Stomach smooth muscle (tissue), 2 donors: ENCODE measurements at regions not wholly inside any gene's neighbourhood (a gene's known extent, or its start where the extent isn't known, plus 50 kb on each side); places are given as distances from the start of the nearest gene placed in this dataset.
A peak's percentile ranks its signal among the peaks of the same experiment; 100 is the strongest.

Experiments
- H3K27ac ChIP-seq: one replicate; pipeline ENCODE4 v1.7.0; 2013; ENCODE audit warnings: mild to moderate bottlenecking, low read length, inconsistent platforms
- H3K27me3 ChIP-seq, 2 donors: one replicate each; pipeline ENCODE4 v1.7.0; 2013; ENCODE audit warnings: low read length in 2 of 2; ENCODE audit not compliant: insufficient read depth in 2 of 2, control insufficient read depth in 1 of 2
- H3K36me3 ChIP-seq, 2 donors: one replicate each; pipeline ENCODE4 v1.7.0; 2013; ENCODE audit warnings: low read length in 2 of 2; ENCODE audit not compliant: control insufficient read depth in 2 of 2, insufficient read depth in 2 of 2
- H3K4me1 ChIP-seq: one replicate; pipeline ENCODE4 v1.7.0; 2013; ENCODE audit warnings: low read length; ENCODE audit not compliant: control insufficient read depth, insufficient read depth
- H3K4me3 ChIP-seq, 2 donors: one replicate each; pipeline ENCODE4 v1.7.0; 2013; ENCODE audit warnings: low read length in 2 of 2
- H3K9ac ChIP-seq, 2 donors: one replicate each; pipeline ENCODE4 v1.7.0; 2013; ENCODE audit warnings: low read length in 2 of 2, mild to moderate bottlenecking in 1 of 2
- H3K9me3 ChIP-seq, 2 donors: one replicate each; pipeline ENCODE4 v1.7.0; 2013; ENCODE audit warnings: low read length in 2 of 2; ENCODE audit not compliant: control insufficient read depth in 2 of 2
- donor health status: healthy.
- donor health status: Pancreatic carcinoma.

- H3K9me3 ChIP-seq, result no peaks in the 10 kb centered on the region
- peak overlapping the region in 1 of 2 donors; percentile 18 for H3K9ac ChIP-seq
- peaks cover 5% of the 10 kb centered on the region for H3K4me1 ChIP-seq
- H3K27me3 ChIP-seq, result no peaks in the 10 kb centered on the region
- no peak overlapping the region for H3K27ac ChIP-seq
- H3K36me3 ChIP-seq, result no peaks in the 10 kb centered on the region
- peak overlapping the region in 1 of 2 donors; percentile 33 for H3K4me3 ChIP-seq
Measured at GRCh38 chr5:91264311-91265051, 118.6 kb downstream of the ARRDC3 start.

GRCh38 chr5:91263898-91264297 lies 119.2 kb downstream of the ARRDC3 start:
- no peaks in the 10 kb centered on the region for H3K9me3 ChIP-seq
- no peaks in the 10 kb centered on the region for H3K36me3 ChIP-seq
- peak overlapping the region in 1 of 2 donors; percentile 33 for H3K4me3 ChIP-seq
- peak overlapping the region in 1 of 2 donors; percentile 18 for H3K9ac ChIP-seq
- H3K27me3 ChIP-seq, result no peaks in the 10 kb centered on the region
- no peak overlapping the region for H3K27ac ChIP-seq
- peaks cover 5% of the 10 kb centered on the region for H3K4me1 ChIP-seq

GRCh38 chr5:91257301-91257700 lies 125.8 kb downstream of the ARRDC3 start:
- H3K27me3 ChIP-seq, result no peaks in the 10 kb centered on the region
- no peak overlapping the region for H3K27ac ChIP-seq
- H3K4me1 ChIP-seq, result no peaks in the 10 kb centered on the region
- H3K4me3 ChIP-seq, result no peak overlapping the region
- no peaks in the 10 kb centered on the region for H3K9me3 ChIP-seq
- H3K36me3 ChIP-seq, result no peaks in the 10 kb centered on the region
- H3K9ac ChIP-seq, result no peak overlapping the region

GRCh38 chr5:91256142-91256524 lies 127.0 kb downstream of the ARRDC3 start:
- no peaks in the 10 kb centered on the region for H3K9me3 ChIP-seq
- H3K4me3 ChIP-seq, result no peak overlapping the region
- no peaks in the 10 kb centered on the region for H3K4me1 ChIP-seq
- H3K9ac ChIP-seq, result no peak overlapping the region
- no peaks in the 10 kb centered on the region for H3K27me3 ChIP-seq
- H3K36me3 ChIP-seq, result no peaks in the 10 kb centered on the region
- H3K27ac ChIP-seq, result no peak overlapping the region

- Histone ChIP-seq H3K27ac (no peak overlapping the region), H3K27me3 (no peaks in the 10 kb centered on the region), H3K4me3 (no peak overlapping the region), H3K9me3 (no peaks in the 10 kb centered on the region), H3K4me1 (no peaks in the 10 kb centered on the region), H3K36me3 (no peaks in the 10 kb centered on the region), H3K9ac (no peak overlapping the region)
Measured at GRCh38 chr5:91255396-91256141, 127.5 kb downstream of the ARRDC3 start.

- H3K27me3 ChIP-seq, result no peaks in the 10 kb centered on the region
- H3K36me3 ChIP-seq, result no peaks in the 10 kb centered on the region
- H3K27ac ChIP-seq, result no peak overlapping the region
- H3K4me1 ChIP-seq, result no peaks in the 10 kb centered on the region
- no peak overlapping the region for H3K9ac ChIP-seq
- H3K4me3 ChIP-seq, result no peak overlapping the region
- H3K9me3 ChIP-seq, result peaks cover 0 to 3% of the 10 kb centered on the region in 2 donors
Measured at GRCh38 chr5:91252916-91253315, 130.2 kb downstream of the ARRDC3 start.

- Histone ChIP-seq H3K36me3 (no peaks in the 10 kb centered on the region), H3K9ac (no peak overlapping the region), H3K9me3 (peaks cover 2 to 3% of the 10 kb centered on the region in 2 donors), H3K27ac (no peak overlapping the region), H3K4me1 (peaks cover 4% of the 10 kb centered on the region), H3K27me3 (no peaks in the 10 kb centered on the region), H3K4me3 (no peak overlapping the region)
Measured at GRCh38 chr5:91245871-91246270, 137.2 kb downstream of the ARRDC3 start.

GRCh38 chr5:91245074-91245452 lies 138.1 kb downstream of the ARRDC3 start:
- Histone ChIP-seq H3K4me3 (no peak overlapping the region), H3K36me3 (no peaks in the 10 kb centered on the region), H3K27me3 (no peaks in the 10 kb centered on the region), H3K9ac (no peak overlapping the region), H3K9me3 (peaks cover 1 to 2% of the 10 kb centered on the region in 2 donors), H3K27ac (no peak overlapping the region), H3K4me1 (peaks cover 4% of the 10 kb centered on the region)

GRCh38 chr5:91244380-91245073 lies 138.6 kb downstream of the ARRDC3 start:
- H3K36me3 ChIP-seq, result no peaks in the 10 kb centered on the region
- H3K4me3 ChIP-seq, result no peak overlapping the region
- no peaks in the 10 kb centered on the region for H3K27me3 ChIP-seq
- H3K27ac ChIP-seq, result no peak overlapping the region
- H3K9ac ChIP-seq, result no peak overlapping the region
- H3K9me3 ChIP-seq, result peaks cover 0 to 2% of the 10 kb centered on the region in 2 donors
- H3K4me1 ChIP-seq, result peaks cover 4% of the 10 kb centered on the region

GRCh38 chr5:91243852-91244251 lies 139.3 kb downstream of the ARRDC3 start:
- H3K9ac ChIP-seq, result no peak overlapping the region
- no peak overlapping the region for H3K4me3 ChIP-seq
- peaks cover 4% of the 10 kb centered on the region for H3K4me1 ChIP-seq
- H3K27ac ChIP-seq, result no peak overlapping the region
- peaks cover 0 to 2% of the 10 kb centered on the region in 2 donors for H3K9me3 ChIP-seq
- H3K27me3 ChIP-seq, result no peaks in the 10 kb centered on the region
- no peaks in the 10 kb centered on the region for H3K36me3 ChIP-seq
